Ovary (tissue), 3 donors: ENCODE measurements at regions not wholly inside any gene's neighbourhood (a gene's known extent, or its start where the extent isn't known, plus 50 kb on each side); places are given as distances from the start of the nearest gene placed in this dataset.

ENCODE experiments used
- EP300 ChIP-seq: sonication (generic); formaldehyde crosslinking; IDR thresholded peaks from one replicate; pipeline ENCODE4 v1.6.1; 2017; ENCODE audit warnings: antibody characterized with exemption
- POLR2A ChIP-seq: fragments of 450-650 bp; IDR thresholded peaks from one replicate; pipeline ENCODE4 v1.6.1; 2017; ENCODE audit warnings: antibody characterized with exemption, mild to moderate bottlenecking, moderate library complexity
- TF ChIP-seq, protein P1 (sequence below), 3 donors: fragments of 450-650 bp in 2 of 3; fragments of 200-600 bp in 1 of 3; IDR thresholded peaks; one replicate each; pipeline versions ENCODE4 v1.5.1 to v1.8.0; 2016 to 2022; ENCODE audit warnings: antibody characterized with exemption in 3 of 3, mild to moderate bottlenecking in 1 of 3
- donor health status: DM: no; HTN: no; CAD: no.

DNA sequence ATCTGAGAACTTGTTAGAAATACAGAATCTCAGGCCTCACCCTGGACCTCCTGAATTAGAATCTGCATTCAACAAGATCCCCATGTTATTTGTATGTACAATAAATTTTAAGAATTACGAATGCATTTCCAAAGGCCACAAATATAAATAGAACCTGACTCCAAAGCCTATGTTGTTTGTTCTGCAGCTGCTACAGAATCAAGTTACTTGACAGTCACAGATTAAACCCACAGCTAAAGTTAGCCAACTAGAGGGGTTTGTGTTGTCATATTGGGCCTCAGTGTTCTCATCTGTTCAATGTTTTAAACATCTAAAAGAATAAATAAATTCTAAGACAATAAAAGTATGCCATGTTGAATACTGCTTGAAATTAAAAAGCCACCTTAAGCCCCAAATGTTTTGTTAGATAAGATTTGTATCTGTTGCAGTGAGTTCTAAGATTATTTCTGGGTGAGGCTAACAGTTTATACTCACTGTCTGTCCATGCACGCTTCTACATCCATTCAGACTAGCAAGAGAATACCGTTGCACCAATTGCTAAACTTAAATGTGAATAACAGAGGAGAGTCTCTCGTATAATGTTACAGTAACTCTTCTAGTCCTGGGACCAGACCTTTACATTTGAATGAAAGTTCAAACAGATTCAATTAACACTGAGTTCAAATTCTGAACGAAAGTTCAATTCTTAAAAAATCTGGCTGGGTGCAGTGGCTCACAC lies 200.4 kb downstream of the MEMO1 start:
- TF ChIP-seq, protein P1, sequence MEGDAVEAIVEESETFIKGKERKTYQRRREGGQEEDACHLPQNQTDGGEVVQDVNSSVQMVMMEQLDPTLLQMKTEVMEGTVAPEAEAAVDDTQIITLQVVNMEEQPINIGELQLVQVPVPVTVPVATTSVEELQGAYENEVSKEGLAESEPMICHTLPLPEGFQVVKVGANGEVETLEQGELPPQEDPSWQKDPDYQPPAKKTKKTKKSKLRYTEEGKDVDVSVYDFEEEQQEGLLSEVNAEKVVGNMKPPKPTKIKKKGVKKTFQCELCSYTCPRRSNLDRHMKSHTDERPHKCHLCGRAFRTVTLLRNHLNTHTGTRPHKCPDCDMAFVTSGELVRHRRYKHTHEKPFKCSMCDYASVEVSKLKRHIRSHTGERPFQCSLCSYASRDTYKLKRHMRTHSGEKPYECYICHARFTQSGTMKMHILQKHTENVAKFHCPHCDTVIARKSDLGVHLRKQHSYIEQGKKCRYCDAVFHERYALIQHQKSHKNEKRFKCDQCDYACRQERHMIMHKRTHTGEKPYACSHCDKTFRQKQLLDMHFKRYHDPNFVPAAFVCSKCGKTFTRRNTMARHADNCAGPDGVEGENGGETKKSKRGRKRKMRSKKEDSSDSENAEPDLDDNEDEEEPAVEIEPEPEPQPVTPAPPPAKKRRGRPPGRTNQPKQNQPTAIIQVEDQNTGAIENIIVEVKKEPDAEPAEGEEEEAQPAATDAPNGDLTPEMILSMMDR (IDR thresholded peaks at IDR 0.05), result no peak
- TF ChIP-seq EP300, result no peak
- no peak for TF ChIP-seq POLR2A
